Myocyte (in vitro differentiated cells): ENCODE measurements at regions not wholly inside any gene's neighbourhood (a gene's known extent, or its start where the extent isn't known, plus 50 kb on each side); places are given as distances from the start of the nearest gene placed in this dataset.

Source experiments
- DNase-seq: peaks from one replicate; pipeline ENCODE4 v3.0.0-alpha.2; 2012; ENCODE audit warnings: low read depth

GRCh38 chr9:3732077-3733038 lies 206.6 kb upstream of the RFX3 start:
- DNase-seq: peak; percentile 87

GRCh38 chr9:3730511-3730922 lies 204.7 kb upstream of the RFX3 start:
- no peak for DNase-seq

GRCh38 chr9:3721096-3721495 lies 195.3 kb upstream of the RFX3 start:
- no peak for DNase-seq

GRCh38 chr9:3719286-3719685 lies 193.5 kb upstream of the RFX3 start:
- DNase-seq: no peak

GRCh38 chr9:3716415-3716814 lies 190.6 kb upstream of the RFX3 start:
- no peak for DNase-seq

GRCh38 chr9:3708751-3709150 lies 182.9 kb upstream of the RFX3 start:
- peak; percentile 30 for DNase-seq

- DNase-seq: no peak
These were observed 179.1 kb upstream of the RFX3 start for GRCh38 chr9:3704890-3705289.

- no peak for DNase-seq
These were observed 175.0 kb upstream of the RFX3 start for GRCh38 chr9:3700772-3701171.

GRCh38 chr9:3699883-3700282 lies 174.1 kb upstream of the RFX3 start:
- DNase-seq: no peak

GRCh38 chr9:3698531-3698930 lies 172.7 kb upstream of the RFX3 start:
- DNase-seq: peak; percentile 3

- peak; percentile 2 for DNase-seq
These were observed 172.3 kb upstream of the RFX3 start for GRCh38 chr9:3698076-3698475.

- DNase-seq: no peak
These were observed 170.6 kb upstream of the RFX3 start for GRCh38 chr9:3696368-3696767.

GRCh38 chr9:3692606-3693005 lies 166.8 kb upstream of the RFX3 start:
- DNase-seq: no peak

- no peak for DNase-seq
These were observed 163.8 kb upstream of the RFX3 start for GRCh38 chr9:3689555-3689954.

- DNase-seq: no peak
These were observed 161.3 kb upstream of the RFX3 start for GRCh38 chr9:3687145-3687544.

GRCh38 chr9:3682186-3682585 lies 156.4 kb upstream of the RFX3 start:
- no peak for DNase-seq

- DNase-seq: no peak
These were observed 151.7 kb upstream of the RFX3 start for GRCh38 chr9:3677541-3677940.

- no peak for DNase-seq
These were observed 151.0 kb upstream of the RFX3 start for GRCh38 chr9:3676766-3677165.

GRCh38 chr9:3675946-3676345 lies 150.1 kb upstream of the RFX3 start:
- DNase-seq: no peak

- DNase-seq: no peak
These were observed 148.8 kb upstream of the RFX3 start for GRCh38 chr9:3674561-3674960.

GRCh38 chr9:3672399-3672798 lies 146.6 kb upstream of the RFX3 start:
- no peak for DNase-seq

GRCh38 chr9:3664044-3664443 lies 138.2 kb upstream of the RFX3 start:
- DNase-seq: no peak

- peak; percentile 6 for DNase-seq
These were observed 136.9 kb upstream of the RFX3 start for GRCh38 chr9:3662671-3663070.
